ENCODE measurements at regions not wholly inside any gene's neighbourhood (a gene's known extent, or its start where the extent isn't known, plus 50 kb on each side); places are given as distances from the start of the nearest gene placed in this dataset.

DNA sequence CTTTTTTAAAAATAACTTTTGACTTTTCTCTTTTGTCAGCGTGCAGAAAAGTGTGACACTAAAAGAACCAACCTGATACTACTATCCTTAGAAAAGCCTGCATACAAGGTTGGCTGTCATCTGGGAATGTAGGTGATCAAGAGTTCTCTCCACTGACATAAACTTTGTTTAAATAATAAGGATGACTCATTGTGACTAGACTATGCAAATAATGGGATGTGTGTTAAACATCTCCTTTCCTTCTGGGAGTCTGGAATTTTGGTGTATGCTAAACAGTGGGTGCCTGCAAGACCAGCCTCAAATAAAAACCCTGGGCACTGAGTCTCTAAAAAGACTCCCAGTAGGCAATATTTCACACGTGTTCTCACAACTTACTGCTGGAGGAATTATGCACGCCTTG lies 373.4 kb downstream of the CNTNAP4 start:
- Histone ChIP-seq H3K4me3 (ENCODE audit: low read depth, low read length) (no peak overlapping the region), H3K36me3 (ENCODE audit: control insufficient read depth, insufficient read depth, low read length) (no peaks in the 10 kb centered on the region), H3K27me3 (ENCODE audit: control insufficient read depth, insufficient read depth, low read length) (no peaks in the 10 kb centered on the region)
- DNase-seq (ENCODE audit: low read depth), result no peak
- ChIA-PET POLR2A (no interaction called here), CTCF (no interaction called here)
- TF ChIP-seq, protein P1, sequence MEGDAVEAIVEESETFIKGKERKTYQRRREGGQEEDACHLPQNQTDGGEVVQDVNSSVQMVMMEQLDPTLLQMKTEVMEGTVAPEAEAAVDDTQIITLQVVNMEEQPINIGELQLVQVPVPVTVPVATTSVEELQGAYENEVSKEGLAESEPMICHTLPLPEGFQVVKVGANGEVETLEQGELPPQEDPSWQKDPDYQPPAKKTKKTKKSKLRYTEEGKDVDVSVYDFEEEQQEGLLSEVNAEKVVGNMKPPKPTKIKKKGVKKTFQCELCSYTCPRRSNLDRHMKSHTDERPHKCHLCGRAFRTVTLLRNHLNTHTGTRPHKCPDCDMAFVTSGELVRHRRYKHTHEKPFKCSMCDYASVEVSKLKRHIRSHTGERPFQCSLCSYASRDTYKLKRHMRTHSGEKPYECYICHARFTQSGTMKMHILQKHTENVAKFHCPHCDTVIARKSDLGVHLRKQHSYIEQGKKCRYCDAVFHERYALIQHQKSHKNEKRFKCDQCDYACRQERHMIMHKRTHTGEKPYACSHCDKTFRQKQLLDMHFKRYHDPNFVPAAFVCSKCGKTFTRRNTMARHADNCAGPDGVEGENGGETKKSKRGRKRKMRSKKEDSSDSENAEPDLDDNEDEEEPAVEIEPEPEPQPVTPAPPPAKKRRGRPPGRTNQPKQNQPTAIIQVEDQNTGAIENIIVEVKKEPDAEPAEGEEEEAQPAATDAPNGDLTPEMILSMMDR (IDR thresholded peaks at IDR 0.05; ENCODE audit: insufficient read depth, low read depth, low read length), result no peak

DNA sequence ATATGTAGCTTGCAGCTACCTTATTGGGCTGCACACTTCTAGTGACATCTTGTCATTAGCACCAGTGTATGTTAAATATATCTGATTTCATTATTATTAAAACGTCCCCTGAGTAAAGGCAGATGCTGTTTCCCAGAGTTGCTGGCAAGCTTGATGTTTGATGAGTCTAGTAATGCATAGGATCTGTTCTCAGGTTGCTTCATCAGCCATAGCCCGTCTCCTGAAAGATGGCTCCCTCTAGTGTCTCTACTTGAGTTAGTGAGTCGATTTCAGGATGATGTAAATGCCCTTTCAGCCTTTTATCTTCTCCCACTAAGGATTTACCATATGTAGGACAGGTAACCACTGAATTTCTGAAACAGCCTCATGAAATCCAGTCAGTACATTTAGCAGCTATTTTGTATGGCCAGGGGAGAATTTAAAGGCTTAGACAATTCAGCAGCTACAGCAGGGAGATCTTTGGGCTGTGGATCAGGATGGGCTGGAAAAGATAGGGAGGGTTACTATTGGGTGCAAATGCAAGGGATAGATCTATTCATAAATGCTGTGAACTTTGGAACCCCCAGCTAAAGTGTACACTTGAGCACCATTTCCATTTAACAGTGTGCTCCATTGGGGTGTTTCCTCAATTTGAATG lies 376.3 kb downstream of the CNTNAP4 start:
- ChIA-PET POLR2A (no interaction called here), CTCF (interaction anchor here (0.9 kb wide), 1 partner anchor 17 kb away, joined by 3 read pairs; no protein-coding TSS in a partner anchor)
- Histone ChIP-seq H3K36me3 (ENCODE audit: control insufficient read depth, insufficient read depth, low read length) (no peaks in the 10 kb centered on the region), H3K27me3 (ENCODE audit: control insufficient read depth, insufficient read depth, low read length) (no peaks in the 10 kb centered on the region), H3K4me3 (ENCODE audit: low read depth, low read length) (no peak overlapping the region)
- TF ChIP-seq, protein P1 (IDR thresholded peaks at IDR 0.05; ENCODE audit: insufficient read depth, low read depth, low read length), result 0 out of 2 replicates have a peak, but pooled peaks have one; percentile 12
- DNase-seq (ENCODE audit: low read depth), result no peak

DNA sequence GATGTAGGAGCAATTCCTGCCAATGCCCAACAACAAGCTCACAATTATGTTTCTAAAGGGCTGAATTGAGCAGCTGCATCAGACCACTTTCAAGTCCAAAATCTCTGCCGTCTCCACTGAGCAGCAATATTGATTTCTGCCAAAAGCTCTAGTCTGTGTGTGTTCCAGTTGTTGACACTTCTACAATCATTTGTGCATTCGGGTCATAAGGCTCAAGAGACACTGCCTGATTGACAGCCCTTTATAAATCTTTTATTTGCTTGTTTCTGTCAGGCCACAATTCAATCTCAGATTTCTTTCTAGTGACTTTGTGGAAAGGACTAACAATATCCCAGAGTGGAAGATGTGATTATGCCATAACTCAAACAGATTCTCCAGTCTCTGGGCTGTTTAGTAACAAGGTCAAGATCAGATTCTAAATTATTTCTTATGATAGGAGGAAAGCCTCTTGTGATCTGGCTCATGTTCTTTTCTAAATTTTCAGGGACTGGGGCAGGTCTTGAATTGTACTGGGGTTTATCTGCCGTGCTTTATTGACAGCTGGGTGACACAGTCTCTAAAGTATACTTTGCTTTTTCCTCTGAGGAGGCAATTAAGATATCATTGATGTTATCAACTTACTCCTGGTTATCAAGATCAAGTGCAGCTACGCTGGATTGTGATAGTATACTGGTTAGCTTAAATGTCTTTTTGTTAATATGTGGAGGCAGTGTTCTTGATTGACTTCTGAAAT lies 377.1 kb downstream of the CNTNAP4 start:
- ChIA-PET POLR2A (no interaction called here), CTCF (interaction anchor here (0.9 kb wide), 1 partner anchor 16 kb away, joined by 3 read pairs; no protein-coding TSS in a partner anchor)
- TF ChIP-seq, protein P1 (IDR thresholded peaks at IDR 0.05; ENCODE audit: insufficient read depth, low read depth, low read length), result no peak
- H3K27me3 ChIP-seq (ENCODE audit: control insufficient read depth, insufficient read depth, low read length), result no peaks in the 10 kb centered on the region
- no peak overlapping the region for H3K4me3 ChIP-seq (ENCODE audit: low read depth, low read length)
- no peaks in the 10 kb centered on the region for H3K36me3 ChIP-seq (ENCODE audit: control insufficient read depth, insufficient read depth, low read length)
- no peak for DNase-seq (ENCODE audit: low read depth)

DNA sequence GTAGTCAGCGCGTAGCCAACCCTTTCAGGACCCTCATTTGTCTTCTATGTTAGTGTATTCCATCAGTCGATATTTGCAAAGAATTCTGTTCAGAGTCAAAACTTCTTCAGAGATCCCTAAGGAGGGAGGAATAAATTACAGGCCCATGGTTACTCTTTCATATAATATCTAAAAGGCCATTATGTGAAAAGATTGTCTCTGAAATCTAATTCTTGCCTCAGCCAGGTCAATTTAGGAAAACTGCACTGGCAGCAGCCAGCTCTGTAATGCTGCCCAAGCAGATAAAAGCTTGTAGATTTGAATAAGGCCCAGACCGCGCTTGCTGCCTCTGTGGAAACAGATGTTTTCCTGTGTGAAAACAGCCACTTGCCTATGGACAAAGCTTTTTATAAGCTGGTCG lies 379.8 kb downstream of the CNTNAP4 start:
- CTCF ChIA-PET, result interaction anchor here (0.9 kb wide), 1 partner anchor 10 kb away, joined by 3 read pairs; no protein-coding TSS in a partner anchor

DNA sequence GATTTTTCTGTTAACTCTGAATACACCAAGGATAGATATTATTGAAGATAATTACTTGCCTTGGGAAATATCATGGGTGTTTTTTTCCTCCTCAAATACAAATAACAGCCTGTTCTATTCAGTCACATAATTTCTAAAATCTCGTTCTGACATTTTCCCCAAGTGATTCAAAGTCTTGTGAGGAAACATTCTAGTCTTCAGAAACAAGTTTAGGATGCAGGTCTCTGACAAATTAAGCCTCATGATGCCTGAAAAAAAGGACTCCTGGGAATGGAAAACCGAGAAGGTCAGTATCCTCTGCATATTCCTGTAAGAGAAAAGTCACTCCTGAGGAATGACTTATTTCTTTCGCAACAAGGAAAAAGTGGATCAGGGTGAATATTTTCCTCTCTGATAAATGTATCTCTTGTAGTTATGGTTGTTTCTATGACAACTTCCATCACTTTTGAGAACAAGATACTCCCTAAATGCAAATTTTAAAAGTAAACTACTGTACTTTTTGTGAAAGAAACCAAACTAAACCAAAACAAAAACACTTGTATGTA lies 384.6 kb downstream of the CNTNAP4 start:
- H3K27me3 ChIP-seq (ENCODE audit: control insufficient read depth, insufficient read depth, low read length), result no peaks in the 10 kb centered on the region
- ChIA-PET POLR2A (no interaction called here), CTCF (no interaction called here)
- TF ChIP-seq, protein P1 (IDR thresholded peaks at IDR 0.05; ENCODE audit: insufficient read depth, low read depth, low read length), result no peak
- H3K36me3 ChIP-seq (ENCODE audit: control insufficient read depth, insufficient read depth, low read length), result no peaks in the 10 kb centered on the region
- no peak for DNase-seq (ENCODE audit: low read depth)
- H3K4me3 ChIP-seq (ENCODE audit: low read depth, low read length), result no peak overlapping the region

More for the DNA sequence above, 379.8 kb downstream of the CNTNAP4 start:
- no peaks in the 10 kb centered on the region for H3K27me3 ChIP-seq (ENCODE audit: control insufficient read depth, insufficient read depth, low read length)
- no peak overlapping the region for H3K4me3 ChIP-seq (ENCODE audit: low read depth, low read length)
- POLR2A ChIA-PET, result no interaction called here
- H3K36me3 ChIP-seq (ENCODE audit: control insufficient read depth, insufficient read depth, low read length), result no peaks in the 10 kb centered on the region
- no peak for DNase-seq (ENCODE audit: low read depth)
- TF ChIP-seq, protein P1 (IDR thresholded peaks at IDR 0.05; ENCODE audit: insufficient read depth, low read depth, low read length), result no peak

Measured in BJ (cell line).